H1 (cell line): ENCODE measurements at regions not wholly inside any gene's neighbourhood (a gene's known extent, or its start where the extent isn't known, plus 50 kb on each side); places are given as distances from the start of the nearest gene placed in this dataset.

Experiments used
- CTCF ChIA-PET: fragments of 300-600 bp; sonication (Branson Sonifier 250); formaldehyde crosslinking; loops from one replicate; lab custom pipeline; 2021; ENCODE audit not compliant: partially characterized antibody; lab: Charles Lee
- POLR2A ChIA-PET: fragments of 300-600 bp; sonication (Branson Sonifier 250); formaldehyde crosslinking; loops from one replicate; lab custom pipeline; 2021; ENCODE audit warnings: inconsistent platforms; ENCODE audit not compliant: partially characterized antibody; lab: Charles Lee
- DNase-seq, 2 experiments: peaks; one replicate each; pipeline versions ENCODE4 v3.0.0 to v3.0.0-alpha.2; 2010 to 2022; ENCODE audit warnings: low spot score in 2 of 2, low read depth in 1 of 2, mixed read lengths in 1 of 2
- FAIRE-seq: peaks from 2 replicates; lab custom pipeline; 2011; peaks lifted over from hg19 to GRCh38; lab: Jason Lieb, UNC
- H2AFZ ChIP-seq: 2 replicates; pipeline ENCODE4 v1.8.1; 2012; ENCODE audit warnings: low read length, inconsistent platforms
- H2AK5ac ChIP-seq: 2 replicates; pipeline ENCODE4 v1.6.1; 2013; ENCODE audit warnings: low read depth, low read length
- H2BK120ac ChIP-seq: replicated peaks from 2 replicates; pipeline ENCODE3; 2013; ENCODE audit warnings: low read depth, low read length, inconsistent platforms
- H2BK12ac ChIP-seq: 2 replicates; pipeline ENCODE4 v1.6.1; 2013; ENCODE audit warnings: low read depth, low read length
- H2BK15ac ChIP-seq: 2 replicates; pipeline ENCODE4 v1.6.1; 2013; ENCODE audit warnings: low read length
- H2BK20ac ChIP-seq: 2 replicates; pipeline ENCODE4 v1.6.1; 2013; ENCODE audit warnings: low read length
- H2BK5ac ChIP-seq: 2 replicates; pipeline ENCODE4 v1.6.1; 2013; ENCODE audit warnings: low read depth, low read length
- H3K14ac ChIP-seq: 2 replicates; pipeline ENCODE4 v1.6.1; 2013; ENCODE audit warnings: inconsistent platforms; ENCODE audit not compliant: insufficient read length
- H3K18ac ChIP-seq: 2 replicates; pipeline ENCODE4 v1.6.1; 2013; ENCODE audit warnings: low read length; ENCODE audit errors: extremely low read depth
- H3K23ac ChIP-seq: 2 replicates; pipeline ENCODE4 v1.6.1; 2013; ENCODE audit warnings: inconsistent platforms; ENCODE audit not compliant: insufficient read length
- H3K23me2 ChIP-seq: 2 replicates; pipeline ENCODE4 v1.6.1; 2013; ENCODE audit warnings: low read depth, low read length
- H3K27ac ChIP-seq: 2 replicates; pipeline ENCODE4 v1.6.1; 2011; ENCODE audit warnings: low read depth, low read length, inconsistent platforms
- H3K27me3 ChIP-seq, 4 experiments: replicated peaks in 1 of 4; 1 replicate in 1 of 4; 2 replicates in 3 of 4; pipeline versions ENCODE4 v1.6.1 to v1.8.1; 2011 to 2013; ENCODE audit warnings: low read length in 3 of 4, mild to moderate bottlenecking in 3 of 4, inconsistent platforms in 2 of 4, mixed read lengths in 2 of 4, moderate library complexity in 1 of 4; ENCODE audit not compliant: control insufficient read depth in 3 of 4, insufficient read depth in 3 of 4; ENCODE audit errors: extremely low read depth in 1 of 4
- H3K36me3 ChIP-seq, 4 experiments: 2 replicates each; pipeline versions ENCODE4 v1.6.1 to v1.8.1; 2011 to 2013; ENCODE audit warnings: mild to moderate bottlenecking in 4 of 4, low read length in 3 of 4, moderate library complexity in 2 of 4, control low read depth in 1 of 4, inconsistent platforms in 1 of 4; ENCODE audit not compliant: insufficient read depth in 4 of 4, control insufficient read depth in 2 of 4
- H3K4ac ChIP-seq: replicated peaks from 2 replicates; pipeline ENCODE3; 2013; ENCODE audit warnings: low read length, low read depth, mixed read lengths, inconsistent platforms; ENCODE audit not compliant: insufficient read length
- H3K4me1 ChIP-seq, 4 experiments: replicated peaks in 1 of 4; 1 replicate in 1 of 4; 2 replicates in 3 of 4; pipeline versions ENCODE4 v1.6.1 to v1.8.1; 2011 to 2013; ENCODE audit warnings: low read length in 3 of 4, inconsistent platforms in 2 of 4, mixed read lengths in 1 of 4; ENCODE audit not compliant: insufficient read depth in 4 of 4, control insufficient read depth in 3 of 4
- H3K4me2 ChIP-seq, 2 experiments: 2 replicates each; pipeline versions ENCODE4 v1.6.1 to v1.8.1; 2011 to 2013; ENCODE audit warnings: low read depth in 2 of 2, low read length in 2 of 2, control low read depth in 1 of 2, inconsistent platforms in 1 of 2, mild to moderate bottlenecking in 1 of 2; ENCODE audit not compliant: insufficient read depth in 1 of 2
- H3K4me3 ChIP-seq, 4 experiments: fragments of 200-600, 300-600 bp in 1 of 4; sonication (generic), shearing (Covaris generic), sonication (Bioruptor Twin) in 1 of 4; 2 replicates each; pipeline versions ENCODE4 v1.5.1 to v1.8.1; 2011 to 2016; ENCODE audit warnings: low read length in 4 of 4, low read depth in 3 of 4, control low read depth in 2 of 4, inconsistent platforms in 2 of 4, mild to moderate bottlenecking in 2 of 4, mixed read lengths in 1 of 4, moderate library complexity in 1 of 4; ENCODE audit not compliant: insufficient read depth in 2 of 4; ENCODE audit errors: extremely low read depth in 1 of 4
- H3K56ac ChIP-seq: replicated peaks from 2 replicates; pipeline ENCODE3; 2013; ENCODE audit warnings: low read depth, mild to moderate bottlenecking, mixed read lengths, low read length, inconsistent platforms; ENCODE audit not compliant: insufficient read length
- H3K79me1 ChIP-seq: 2 replicates; pipeline ENCODE4 v1.6.1; 2013; ENCODE audit warnings: low read depth, low read length, control low read depth
- H3K79me2 ChIP-seq, 2 experiments: 2 replicates each; pipeline versions ENCODE4 v1.6.1 to v1.8.1; 2012 to 2013; ENCODE audit warnings: low read length in 2 of 2, mild to moderate bottlenecking in 2 of 2, inconsistent platforms in 1 of 2; ENCODE audit not compliant: insufficient read depth in 2 of 2, control insufficient read depth in 1 of 2
- H3K9ac ChIP-seq, 4 experiments: replicated peaks in 1 of 4; 1 replicate in 1 of 4; 2 replicates in 3 of 4; pipeline versions ENCODE4 v1.6.1 to v1.8.1; 2011 to 2013; ENCODE audit warnings: low read depth in 3 of 4, low read length in 3 of 4, control low read depth in 2 of 4, mild to moderate bottlenecking in 2 of 4, moderate library complexity in 2 of 4, inconsistent platforms in 1 of 4; ENCODE audit errors: extremely low read depth in 1 of 4
- H3K9me3 ChIP-seq, 2 experiments: 2 replicates each; pipeline versions ENCODE4 v1.6.1 to v1.8.1; 2012 to 2013; ENCODE audit warnings: mild to moderate bottlenecking in 2 of 2, moderate library complexity in 2 of 2, control low read depth in 1 of 2, inconsistent platforms in 1 of 2, low read depth in 1 of 2, low read length in 1 of 2, mixed read lengths in 1 of 2; ENCODE audit not compliant: insufficient read depth in 2 of 2
- H4K20me1 ChIP-seq, 2 experiments: replicated peaks in 1 of 2; 2 replicates each; pipeline versions ENCODE3 to v1.8.1; 2011 to 2013; ENCODE audit warnings: inconsistent platforms in 2 of 2, low read length in 2 of 2, mild to moderate bottlenecking in 1 of 2; ENCODE audit not compliant: insufficient read depth in 2 of 2, control insufficient read depth in 1 of 2
- H4K5ac ChIP-seq: 2 replicates; pipeline ENCODE4 v1.6.1; 2013; ENCODE audit warnings: low read length, low read depth, mixed read lengths, inconsistent platforms; ENCODE audit not compliant: insufficient read length
- H4K8ac ChIP-seq: 2 replicates; pipeline ENCODE4 v1.8.0; 2013; ENCODE audit warnings: mild to moderate bottlenecking, moderate library complexity, low read length, inconsistent platforms; ENCODE audit not compliant: insufficient read depth; ENCODE audit errors: extremely low read depth
- H4K91ac ChIP-seq: replicated peaks from 2 replicates; pipeline ENCODE3; 2013; ENCODE audit warnings: low read length, mixed read lengths, inconsistent platforms; ENCODE audit not compliant: insufficient read length
- ASH2L ChIP-seq: fragments of 200-600, 300-600 bp; sonication (generic); IDR thresholded peaks from one replicate; pipeline ENCODE4 v1.7.1; 2017; ENCODE audit warnings: low read length
- BACH1 ChIP-seq: IDR thresholded peaks from 2 replicates; pipeline ENCODE4 v1.6.1; 2012; ENCODE audit warnings: low read length, improper control_type of control experiment
- CBX8 ChIP-seq: fragments of 300-800, 300-1000 bp; sonication (generic); IDR thresholded peaks from 2 replicates; pipeline ENCODE4 v1.7.1; 2016; ENCODE audit warnings: low read depth, low read length, borderline replicate concordance
- CEBPB ChIP-seq: IDR thresholded peaks from 2 replicates; pipeline ENCODE4 v1.6.1; 2012; ENCODE audit warnings: low read depth, low read length
- KDM5A ChIP-seq: fragments of 200-600 bp; IDR thresholded peaks from 2 replicates; pipeline ENCODE4 v1.7.1; 2012; ENCODE audit warnings: mild to moderate bottlenecking, low read length, inconsistent platforms, mixed read lengths
- POLR2AphosphoS5 ChIP-seq: IDR thresholded peaks from 2 replicates; pipeline ENCODE4 v1.6.1; 2011; ENCODE audit warnings: low read depth, low read length
- SAP30 ChIP-seq: fragments of 300-600 bp; sonication (generic); IDR thresholded peaks from 2 replicates; pipeline ENCODE4 v1.7.1; 2012; ENCODE audit warnings: low read length, moderate library complexity, mild to moderate bottlenecking, inconsistent platforms; ENCODE audit not compliant: insufficient read depth, insufficient replicate concordance
- SIRT6 ChIP-seq: IDR thresholded peaks from one replicate; pipeline ENCODE4 v1.7.1; 2012; ENCODE audit warnings: low read length, inconsistent platforms
- SUZ12 ChIP-seq: fragments of 200-600 bp; sonication (generic); IDR thresholded peaks from 2 replicates; pipeline ENCODE4 v1.6.1; 2012; ENCODE audit warnings: mild to moderate bottlenecking, inconsistent platforms, low read length, moderate library complexity, mixed read lengths
- TAF1 ChIP-seq: IDR thresholded peaks from 2 replicates; pipeline ENCODE4 v1.6.1; 2011; ENCODE audit warnings: mild to moderate bottlenecking, low read depth, low read length
- ZNF274 ChIP-seq: IDR thresholded peaks from 2 replicates; pipeline ENCODE4 v1.7.0; 2012; ENCODE audit warnings: low read length, borderline replicate concordance; ENCODE audit errors: extremely low read depth
- WGBS, 2 experiments: shearing (Covaris generic) in 1 of 2; methylation state at CpG; one replicate each; pipeline versions ENCODE4 v1.1.6 to v1.1.7; 2013 to 2015; ENCODE audit warnings: low lambda C conversion rate in 2 of 2, mixed read lengths in 2 of 2, inconsistent platforms in 1 of 2, low coverage in 1 of 2, missing lambda C conversion rate in 1 of 2; ENCODE audit not compliant: insufficient replicate concordance in 2 of 2, insufficient coverage in 1 of 2, insufficient read length in 1 of 2; ENCODE audit errors: extremely low coverage in 1 of 2, missing lambda C conversion rate in 1 of 2; 5-methylcytosine and 5-hydroxymethylcytosine counted together
- TF ChIP-seq, protein P1 (sequence below): IDR thresholded peaks from 2 replicates; pipeline ENCODE4 v1.6.1; 2012; ENCODE audit warnings: inconsistent platforms

DNA sequence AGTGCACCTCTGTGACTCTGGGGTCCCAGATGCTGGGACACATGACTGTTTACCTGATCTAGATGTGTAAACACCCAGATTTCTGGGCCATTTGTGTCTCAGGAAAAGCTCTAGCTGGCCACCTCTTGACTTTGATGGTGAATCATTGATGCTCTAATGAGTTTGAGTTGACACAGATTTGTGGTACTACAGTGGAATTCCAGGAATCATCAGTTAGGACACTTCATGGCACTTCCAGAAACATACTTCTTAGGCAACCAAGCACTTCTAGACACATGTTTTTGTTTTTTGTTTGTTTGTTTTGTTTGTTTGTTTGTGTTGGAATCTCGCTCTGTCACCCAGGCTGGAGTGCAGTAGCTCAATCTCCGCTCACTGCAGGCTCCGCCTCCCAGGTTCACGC is 302.2 kb upstream of the ZMIZ1 start:
- Histone ChIP-seq H2BK15ac (no peak overlapping the region), H4K20me1 (peaks cover 0 to 3% of the 10 kb centered on the region in 2 experiments), H4K8ac (no peak overlapping the region), H3K23ac (no peak overlapping the region), H3K4ac (no peak overlapping the region), H3K27me3 (no peaks in the 10 kb centered on the region), H3K4me1 (no peaks in the 10 kb centered on the region), H2AFZ (no peak overlapping the region), H2BK5ac (no peak overlapping the region), H3K4me2 (no peak overlapping the region), H3K56ac (no peak overlapping the region), H2BK20ac (no peak overlapping the region), H4K5ac (no peak overlapping the region), H3K79me1 (peaks cover 2% of the 10 kb centered on the region; the same call in 1 of the 2 replicates), H3K9me3 (no peaks in the 10 kb centered on the region), H2BK12ac (no peak overlapping the region), H3K14ac (no peak overlapping the region), H2BK120ac (no peak overlapping the region), H4K91ac (no peak overlapping the region), H3K36me3 (no peaks in the 10 kb centered on the region), H3K79me2 (no peaks in the 10 kb centered on the region), H3K9ac (no peak overlapping the region), H3K4me3 (no peak overlapping the region), H3K23me2 (peaks cover 3% of the 10 kb centered on the region; the same call in 1 of the 2 replicates), H2AK5ac (no peak overlapping the region), H3K18ac (no peak overlapping the region), H3K27ac (no peak overlapping the region)
- POLR2A ChIA-PET, result interaction anchor here (1.0 kb wide), 1 partner anchor 9 kb away, joined by 3 read pairs; no protein-coding TSS in a partner anchor
- TF ChIP-seq SIRT6 (no peak), KDM5A (no peak), POLR2AphosphoS5 (no peak), SUZ12 (no peak), CBX8 (no peak), ASH2L (no peak), CEBPB (no peak), TAF1 (no peak), ZNF274 (no peak), BACH1 (no peak), SAP30 (no peak)
- TF ChIP-seq, protein P1, sequence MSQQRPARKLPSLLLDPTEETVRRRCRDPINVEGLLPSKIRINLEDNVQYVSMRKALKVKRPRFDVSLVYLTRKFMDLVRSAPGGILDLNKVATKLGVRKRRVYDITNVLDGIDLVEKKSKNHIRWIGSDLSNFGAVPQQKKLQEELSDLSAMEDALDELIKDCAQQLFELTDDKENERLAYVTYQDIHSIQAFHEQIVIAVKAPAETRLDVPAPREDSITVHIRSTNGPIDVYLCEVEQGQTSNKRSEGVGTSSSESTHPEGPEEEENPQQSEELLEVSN, result no peak
- DNase-seq (no peak), FAIRE-seq (peak; percentile 24)
- CTCF ChIA-PET, result no interaction called here
- 98% methylated on average over 4 of the region's 4 CpGs; no CpG with 5 or more reads in 1 of the 2 experiments for WGBS, 2 experiments
